Mesenchymal stem cell (in vitro differentiated cells and primary cell): ENCODE measurements at regions not wholly inside any gene's neighbourhood (a gene's known extent, or its start where the extent isn't known, plus 50 kb on each side); places are given as distances from the start of the nearest gene placed in this dataset.
A peak's percentile ranks its signal among the peaks of the same experiment; 100 is the strongest.

ENCODE experiments used
- DNase-seq: peaks from one replicate; pipeline ENCODE4 v3.0.0-alpha.2; 2013
- H2AFZ ChIP-seq: one replicate; pipeline ENCODE4 v1.6.1; 2013; ENCODE audit warnings: low read depth, mild to moderate bottlenecking, control low read depth, inconsistent platforms, low read length, moderate library complexity
- H2AK5ac ChIP-seq: 2 replicates; pipeline ENCODE4 v1.6.1; 2013; ENCODE audit warnings: low read length, moderate library complexity, mild to moderate bottlenecking, inconsistent platforms; ENCODE audit not compliant: severe bottlenecking
- H2BK120ac ChIP-seq: one replicate; pipeline ENCODE4 v1.6.1; 2013; ENCODE audit warnings: low read depth, mild to moderate bottlenecking, inconsistent platforms, low read length, moderate library complexity
- H2BK12ac ChIP-seq, 2 experiments: one replicate each; pipeline ENCODE4 v1.6.1; 2013; ENCODE audit warnings: inconsistent platforms in 2 of 2, low read length in 2 of 2, mild to moderate bottlenecking in 2 of 2, moderate library complexity in 2 of 2, control low read depth in 1 of 2
- H2BK15ac ChIP-seq: one replicate; pipeline ENCODE4 v1.6.1; 2013; ENCODE audit warnings: mild to moderate bottlenecking, low read depth, inconsistent platforms; ENCODE audit not compliant: poor library complexity, severe bottlenecking
- H2BK5ac ChIP-seq: 2 replicates; pipeline ENCODE4 v1.6.1; 2013; ENCODE audit warnings: low read depth, mild to moderate bottlenecking, low read length, control low read depth, inconsistent platforms; ENCODE audit not compliant: poor library complexity, severe bottlenecking
- H3K14ac ChIP-seq, 2 experiments: one replicate each; pipeline ENCODE4 v1.6.1; 2013; ENCODE audit warnings: inconsistent platforms in 2 of 2, low read length in 2 of 2, control low read depth in 1 of 2, mild to moderate bottlenecking in 1 of 2, moderate library complexity in 1 of 2
- H3K18ac ChIP-seq, 2 experiments: one replicate each; pipeline ENCODE4 v1.6.1; 2013; ENCODE audit warnings: inconsistent platforms in 2 of 2, low read length in 2 of 2, control low read depth in 1 of 2, low read depth in 1 of 2, mild to moderate bottlenecking in 1 of 2
- H3K23ac ChIP-seq, 2 experiments: one replicate each; pipeline ENCODE4 v1.6.1; 2013; ENCODE audit warnings: inconsistent platforms in 2 of 2, low read length in 2 of 2, mild to moderate bottlenecking in 2 of 2, moderate library complexity in 2 of 2, control low read depth in 1 of 2
- H3K27ac ChIP-seq: 2 replicates; pipeline ENCODE4 v1.5.1; 2013; ENCODE audit warnings: mild to moderate bottlenecking, moderate library complexity, low read length, control low read depth, inconsistent platforms; ENCODE audit not compliant: poor library complexity, severe bottlenecking
- H3K27me3 ChIP-seq, 2 experiments: 2 replicates each; pipeline versions ENCODE4 v1.6.1 to v1.7.0; 2013; ENCODE audit warnings: low read length in 2 of 2, mild to moderate bottlenecking in 2 of 2, moderate library complexity in 2 of 2, control low read depth in 1 of 2, inconsistent platforms in 1 of 2; ENCODE audit not compliant: control insufficient read depth in 1 of 2, insufficient read depth in 1 of 2
- H3K36me3 ChIP-seq, 2 experiments: 2 replicates each; pipeline versions ENCODE4 v1.6.1 to v1.7.0; 2013; ENCODE audit warnings: low read length in 2 of 2, control low read depth in 1 of 2, inconsistent platforms in 1 of 2, low read depth in 1 of 2, mild to moderate bottlenecking in 1 of 2; ENCODE audit not compliant: insufficient read depth in 2 of 2, control insufficient read depth in 1 of 2
- H3K4ac ChIP-seq, 2 experiments: one replicate each; pipeline ENCODE4 v1.6.1; 2013; ENCODE audit warnings: inconsistent platforms in 2 of 2, low read length in 2 of 2, mild to moderate bottlenecking in 2 of 2, moderate library complexity in 2 of 2, control low read depth in 1 of 2, low read depth in 1 of 2
- H3K4me1 ChIP-seq: 2 replicates; pipeline ENCODE4 v1.6.1; 2013; ENCODE audit warnings: low read depth, low read length, control low read depth; ENCODE audit not compliant: control insufficient read depth, insufficient read depth
- H3K4me2 ChIP-seq: 2 replicates; pipeline ENCODE4 v1.6.1; 2013; ENCODE audit warnings: low read length, mild to moderate bottlenecking, inconsistent platforms; ENCODE audit not compliant: poor library complexity, severe bottlenecking
- H3K4me3 ChIP-seq, 2 experiments: 2 replicates each; pipeline versions ENCODE4 v1.5.1 to v1.7.0; 2013; ENCODE audit warnings: low read length in 2 of 2, mild to moderate bottlenecking in 2 of 2, control low read depth in 1 of 2, low read depth in 1 of 2; ENCODE audit not compliant: insufficient read depth in 1 of 2
- H3K79me1 ChIP-seq: replicated peaks from 2 replicates; pipeline ENCODE4 v1.6.1; 2013; ENCODE audit warnings: mild to moderate bottlenecking, control low read depth, low read length, inconsistent platforms; ENCODE audit not compliant: poor library complexity, severe bottlenecking
- H3K9ac ChIP-seq: 2 replicates; pipeline ENCODE4 v1.7.0; 2013; ENCODE audit warnings: mild to moderate bottlenecking, low read length, moderate library complexity
- H3K9me3 ChIP-seq: 2 replicates; pipeline ENCODE4 v1.7.0; 2013; ENCODE audit warnings: mild to moderate bottlenecking, low read length; ENCODE audit not compliant: control insufficient read depth
- H4K8ac ChIP-seq: one replicate; pipeline ENCODE4 v1.6.1; 2013; ENCODE audit warnings: inconsistent platforms, mild to moderate bottlenecking, low read length, moderate library complexity
- H4K91ac ChIP-seq: one replicate; pipeline ENCODE4 v1.6.1; 2013; ENCODE audit warnings: mild to moderate bottlenecking, low read length, inconsistent platforms
- WGBS: methylation state at CpG from one replicate; pipeline ENCODE4 v1.1.7; 2013; ENCODE audit warnings: mixed read lengths; 5-methylcytosine and 5-hydroxymethylcytosine counted together

GRCh38 chr12:115223322-115223721 is 539.3 kb upstream of the TBX3 start:
- Histone ChIP-seq H2AFZ (no peak overlapping the region), H3K4ac (no peak overlapping the region), H3K23ac (no peak overlapping the region), H3K27ac (no peak overlapping the region), H2BK120ac (no peak overlapping the region), H3K4me3 (no peak overlapping the region), H2AK5ac (no peak overlapping the region), H3K27me3 (no peaks in the 10 kb centered on the region), H3K4me1 (no peaks in the 10 kb centered on the region), H3K4me2 (no peak overlapping the region), H4K91ac (peak overlapping the region; percentile 31), H2BK12ac (no peak overlapping the region), H3K79me1 (no peaks in the 10 kb centered on the region), H3K14ac (no peak overlapping the region), H3K9ac (no peak overlapping the region), H3K18ac (no peak overlapping the region), H2BK5ac (no peak overlapping the region), H3K36me3 (no peaks in the 10 kb centered on the region), H3K9me3 (no peaks in the 10 kb centered on the region), H4K8ac (peak overlapping the region; percentile 58), H2BK15ac (no peak overlapping the region)
- peak; percentile 53 for DNase-seq
- WGBS: 93% methylated on average over 4 of the region's 4 CpGs

GRCh38 chr12:115222220-115222619 is 538.2 kb upstream of the TBX3 start:
- 91% methylated on average over 6 of the region's 6 CpGs for WGBS

GRCh38 chr12:115216301-115216700 is 532.3 kb upstream of the TBX3 start:
- 78% methylated on average over 5 of the region's 5 CpGs for WGBS

More at GRCh38 chr12:115222220-115222619, 538.2 kb upstream of the TBX3 start:
- no peak overlapping the region for H3K4me2 ChIP-seq
- H3K4me1 ChIP-seq: no peaks in the 10 kb centered on the region
- no peak overlapping the region for H3K4ac ChIP-seq
- H4K8ac ChIP-seq: no peak overlapping the region
- H2BK5ac ChIP-seq: no peak overlapping the region
- H3K36me3 ChIP-seq: no peaks in the 10 kb centered on the region
- no peak overlapping the region for H3K27ac ChIP-seq
- H3K79me1 ChIP-seq: no peaks in the 10 kb centered on the region
- H3K27me3 ChIP-seq: no peaks in the 10 kb centered on the region
- no peak overlapping the region for H3K4me3 ChIP-seq
- no peak overlapping the region for H2BK15ac ChIP-seq
- H2BK120ac ChIP-seq: no peak overlapping the region
- no peak overlapping the region for H4K91ac ChIP-seq
- no peak overlapping the region for H3K18ac ChIP-seq
- no peak overlapping the region for H2BK12ac ChIP-seq
- no peak overlapping the region for H2AK5ac ChIP-seq
- H3K23ac ChIP-seq: no peak overlapping the region
- H3K14ac ChIP-seq: no peak overlapping the region
- H3K9me3 ChIP-seq: no peaks in the 10 kb centered on the region
- no peak for DNase-seq
- H3K9ac ChIP-seq: no peak overlapping the region
- no peak overlapping the region for H2AFZ ChIP-seq

GRCh38 chr12:115215544-115215943 is 531.6 kb upstream of the TBX3 start:
- no peak overlapping the region for H2BK15ac ChIP-seq
- no peak overlapping the region for H3K4ac ChIP-seq
- no peak overlapping the region for H2AK5ac ChIP-seq
- no peak overlapping the region for H2BK5ac ChIP-seq
- H2AFZ ChIP-seq: no peak overlapping the region
- H3K9me3 ChIP-seq: peaks cover 6% of the 10 kb centered on the region
- DNase-seq: no peak
- H3K14ac ChIP-seq: no peak overlapping the region
- no peaks in the 10 kb centered on the region for H3K4me1 ChIP-seq
- no peak overlapping the region for H3K4me3 ChIP-seq
- no peak overlapping the region for H4K8ac ChIP-seq
- no peak overlapping the region for H3K9ac ChIP-seq
- no CpG with 5 or more reads among the region's 3 CpGs for WGBS
- no peak overlapping the region for H3K23ac ChIP-seq
- no peak overlapping the region for H2BK120ac ChIP-seq
- no peak overlapping the region for H3K4me2 ChIP-seq
- no peak overlapping the region for H4K91ac ChIP-seq
- H3K27me3 ChIP-seq: no peaks in the 10 kb centered on the region
- no peak overlapping the region for H2BK12ac ChIP-seq
- H3K27ac ChIP-seq: no peak overlapping the region
- no peaks in the 10 kb centered on the region for H3K36me3 ChIP-seq
- H3K18ac ChIP-seq: no peak overlapping the region
- no peaks in the 10 kb centered on the region for H3K79me1 ChIP-seq

More at GRCh38 chr12:115216301-115216700, 532.3 kb upstream of the TBX3 start:
- Histone ChIP-seq H3K4ac (no peak overlapping the region), H3K79me1 (no peaks in the 10 kb centered on the region), H3K4me2 (no peak overlapping the region), H2BK15ac (no peak overlapping the region), H2AK5ac (no peak overlapping the region), H3K23ac (no peak overlapping the region), H3K36me3 (no peaks in the 10 kb centered on the region), H3K9me3 (peaks cover 6% of the 10 kb centered on the region), H3K9ac (no peak overlapping the region), H2BK12ac (peak overlapping the region in 1 of 2 experiments; percentile 80), H3K27ac (no peak overlapping the region), H3K4me1 (no peaks in the 10 kb centered on the region), H2AFZ (no peak overlapping the region), H4K8ac (no peak overlapping the region), H2BK120ac (no peak overlapping the region), H4K91ac (no peak overlapping the region), H3K14ac (no peak overlapping the region), H3K4me3 (no peak overlapping the region), H3K18ac (no peak overlapping the region), H3K27me3 (no peaks in the 10 kb centered on the region), H2BK5ac (no peak overlapping the region)
- no peak for DNase-seq
